ENCODE measurements at regions not wholly inside any gene's neighbourhood (a gene's known extent, or its start where the extent isn't known, plus 50 kb on each side); places are given as distances from the start of the nearest gene placed in this dataset.

DNA sequence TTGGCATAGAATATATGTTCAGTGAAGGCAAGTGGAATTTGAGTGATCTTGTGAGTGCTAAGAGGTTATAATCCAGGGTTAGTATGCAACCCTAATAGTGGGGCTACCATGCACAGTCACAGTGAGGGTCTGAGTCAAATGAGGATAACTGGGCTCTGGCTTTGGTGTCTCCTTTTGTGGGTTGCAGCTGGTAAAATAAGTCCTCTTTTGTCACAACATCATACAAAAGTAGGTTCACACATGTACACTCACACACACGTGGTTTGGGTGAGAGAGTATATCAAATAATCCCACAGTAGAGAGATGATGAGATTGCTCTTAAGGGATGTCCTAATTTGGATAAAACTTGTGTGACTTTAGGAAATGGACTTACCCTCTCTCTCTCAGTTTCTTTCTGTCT lies 79.6 kb upstream of the EOLA2 start:
- no peak for TF ChIP-seq CTCF (IDR thresholded peaks at IDR 0.05)
- TF ChIP-seq EZH2phosphoT487 (IDR thresholded peaks at IDR 0.05; ENCODE audit: borderline replicate concordance, low read depth) = no peak
